Panc1 (cell line): ENCODE measurements at regions not wholly inside any gene's neighbourhood (a gene's known extent, or its start where the extent isn't known, plus 50 kb on each side); places are given as distances from the start of the nearest gene placed in this dataset.
A peak's percentile ranks its signal among the peaks of the same experiment; 100 is the strongest.

Experiments used
- CTCF ChIP-seq: fragments of 450-650 bp; IDR thresholded peaks from 2 replicates; pipeline ENCODE4 v1.5.1; 2017; ENCODE audit warnings: mild to moderate bottlenecking
- POLR2AphosphoS5 ChIP-seq: IDR thresholded peaks from 2 replicates; pipeline ENCODE4 v1.6.1; 2012; ENCODE audit warnings: mild to moderate bottlenecking, low read depth, low read length, moderate library complexity
- REST ChIP-seq, 2 experiments: IDR thresholded peaks; 2 replicates each; pipeline ENCODE4 v1.6.1; 2011 to 2012; ENCODE audit warnings: low read depth in 2 of 2, control low read depth in 1 of 2, low read length in 1 of 2, mild to moderate bottlenecking in 1 of 2, moderate library complexity in 1 of 2; ENCODE audit not compliant: insufficient read depth in 1 of 2
- SIN3A ChIP-seq: IDR thresholded peaks from 2 replicates; pipeline ENCODE4 v1.6.1; 2012; ENCODE audit warnings: low read depth, mild to moderate bottlenecking, low read length, moderate library complexity, borderline replicate concordance; ENCODE audit not compliant: insufficient read depth
- TCF7L2 ChIP-seq: IDR thresholded peaks from 2 replicates; pipeline ENCODE4 v1.6.1; 2011; ENCODE audit warnings: mild to moderate bottlenecking, low read depth, low read length, inconsistent platforms

DNA sequence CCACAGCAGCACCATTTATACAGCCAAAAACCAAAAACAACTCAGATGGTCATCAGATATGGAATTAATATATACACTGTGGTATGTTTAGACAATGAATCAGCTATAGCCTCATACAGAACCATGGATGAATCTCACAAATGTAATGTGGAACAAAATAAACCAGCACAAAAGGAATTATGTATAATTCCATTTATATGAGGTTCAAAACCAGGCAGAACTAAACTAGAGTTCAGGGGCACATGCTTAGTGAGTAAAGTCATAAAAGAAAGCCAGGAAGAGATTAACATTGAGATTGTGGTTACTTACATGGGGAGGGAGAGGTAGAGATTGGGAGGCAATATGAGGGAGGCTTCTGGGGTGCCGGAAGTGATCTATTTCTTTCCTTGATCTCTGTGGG lies 231.1 kb downstream of the COPRS start:
- TF ChIP-seq REST (IDR thresholded peaks at IDR 0.05; ENCODE audit: insufficient read depth in 1 of 2, low read depth in 2 of 2, low read length in 1 of 2) (no peak), CTCF (no peak), POLR2AphosphoS5 (no peak), TCF7L2 (peak; percentile 24; the same call in 1 of the 2 replicates), SIN3A (no peak)
